GM18870 (cell line): ENCODE measurements at regions not wholly inside any gene's neighbourhood (a gene's known extent, or its start where the extent isn't known, plus 50 kb on each side); places are given as distances from the start of the nearest gene placed in this dataset.
"Not testable (repeated sequence)": the region's sequence is repeated elsewhere in the genome, so short reads cannot be mapped to it uniquely, and the experiment has no call there.

ENCODE experiments used
- ATAC-seq: cut with Tn5 transposase; IDR thresholded peaks from one replicate; pipeline ENCODE4 v1.9.1; 2021; ENCODE audit warnings: moderate library complexity; ENCODE audit not compliant: unreplicated experiment

DNA sequence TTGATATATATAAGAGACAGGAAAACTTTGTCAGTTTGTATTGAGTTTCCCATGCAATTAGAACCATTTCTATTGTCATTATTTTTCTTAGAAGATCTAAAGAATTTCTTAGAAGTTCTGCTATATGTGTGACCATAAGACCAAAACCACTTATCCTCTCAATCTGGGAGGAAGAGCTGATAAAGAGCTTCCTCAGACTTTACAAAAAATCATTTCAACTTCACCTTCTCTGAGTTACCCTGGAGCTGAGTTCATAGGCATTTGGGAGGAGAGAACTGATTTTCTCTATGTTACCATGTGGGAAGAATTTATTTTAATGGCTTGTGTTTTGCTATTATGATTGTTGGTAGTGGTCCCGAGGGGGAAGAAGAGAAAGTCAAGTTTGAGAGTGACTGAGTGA is 329.3 kb downstream of the GPD2 start:
- ATAC-seq: no peak

DNA sequence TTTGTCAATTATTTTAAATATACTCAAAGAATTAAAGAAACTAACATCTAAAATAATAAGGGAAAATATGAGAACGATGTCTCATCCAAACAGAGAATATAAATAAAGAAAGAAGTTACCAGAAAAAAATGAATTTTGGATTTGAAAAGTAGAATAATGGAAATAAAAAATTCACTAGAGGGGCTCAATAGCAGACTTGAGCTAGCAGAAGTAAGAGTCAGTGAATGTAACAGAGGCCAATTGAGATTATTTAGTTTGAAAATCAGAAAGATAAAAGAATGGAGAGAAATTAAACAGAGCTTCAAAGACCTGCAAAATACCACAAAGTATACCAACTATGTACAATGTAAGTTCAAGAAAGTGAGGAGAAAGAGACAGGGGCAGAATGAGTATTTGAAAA is 333.6 kb downstream of the GPD2 start:
- ATAC-seq: no peak

DNA sequence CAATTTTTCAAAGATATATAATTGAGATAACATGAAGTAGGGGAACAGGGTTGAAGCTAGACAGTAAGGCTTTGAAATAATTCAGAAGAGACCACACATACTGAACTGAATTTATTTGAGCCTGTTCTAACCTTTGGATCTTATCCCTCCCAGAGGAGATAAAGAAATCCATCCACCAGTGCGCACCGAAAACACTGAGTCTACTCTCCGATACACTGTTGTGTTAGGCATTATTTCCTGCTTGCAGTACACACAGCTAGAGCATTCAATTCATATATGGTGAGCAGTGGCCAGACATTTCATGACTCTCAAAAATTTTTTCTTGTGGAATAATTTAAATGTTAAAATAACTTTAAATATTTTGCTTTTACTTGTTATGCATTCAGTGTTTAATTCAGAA is 342.7 kb downstream of the GPD2 start:
- ATAC-seq: no peak

DNA sequence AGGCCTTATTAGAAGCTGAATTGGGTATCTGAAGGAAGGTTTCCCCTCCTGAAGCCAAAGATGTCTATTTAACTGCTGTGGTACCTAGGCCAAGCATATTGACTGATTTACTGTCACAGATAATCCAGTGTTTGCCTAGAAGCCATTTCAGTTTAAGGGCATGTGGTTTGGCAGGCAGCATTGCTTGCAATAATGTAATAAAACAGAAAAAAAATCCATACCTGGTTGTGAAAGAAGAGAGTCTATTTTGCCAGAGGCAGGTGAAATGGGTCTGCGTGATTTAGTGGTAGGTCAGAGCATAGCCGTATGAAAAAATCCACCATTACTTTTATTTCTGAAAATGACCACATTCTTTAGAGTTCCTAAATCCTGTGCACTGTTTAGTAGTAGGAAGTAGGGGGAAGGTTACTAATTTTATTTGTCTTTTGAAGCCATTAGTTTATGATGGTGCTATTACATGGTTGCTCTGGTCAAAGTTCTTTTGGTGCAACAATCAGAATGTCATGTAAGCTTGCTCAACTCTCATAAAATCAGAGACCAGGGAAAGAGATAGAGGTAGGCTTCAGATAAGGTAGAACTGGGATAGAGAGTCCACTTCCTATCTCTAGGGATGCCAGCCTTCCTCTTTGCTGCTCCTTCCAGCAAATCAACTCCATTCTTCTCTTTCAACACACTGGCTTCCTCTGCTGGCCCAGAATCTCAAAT is 343.4 kb downstream of the GPD2 start:
- ATAC-seq: no peak

DNA sequence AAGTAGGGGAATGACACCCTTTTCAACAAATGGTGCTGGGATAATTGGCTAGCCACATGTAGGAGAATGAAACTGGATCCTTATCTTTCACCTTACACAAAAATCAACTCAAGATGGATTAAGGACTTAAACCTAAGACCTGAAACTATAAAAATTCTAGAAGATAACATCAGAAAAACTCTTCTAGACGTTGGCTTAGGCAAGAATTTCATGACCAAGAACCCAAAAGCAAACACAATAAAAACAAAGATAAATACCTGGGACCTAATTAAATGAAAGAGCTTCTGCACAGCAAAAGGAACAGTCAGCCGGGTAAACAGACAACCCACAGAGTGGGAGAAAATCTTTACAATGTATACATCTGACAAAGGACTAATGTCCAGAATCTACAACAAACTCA is 345.5 kb downstream of the GPD2 start:
- not testable (repeated sequence) for ATAC-seq

DNA sequence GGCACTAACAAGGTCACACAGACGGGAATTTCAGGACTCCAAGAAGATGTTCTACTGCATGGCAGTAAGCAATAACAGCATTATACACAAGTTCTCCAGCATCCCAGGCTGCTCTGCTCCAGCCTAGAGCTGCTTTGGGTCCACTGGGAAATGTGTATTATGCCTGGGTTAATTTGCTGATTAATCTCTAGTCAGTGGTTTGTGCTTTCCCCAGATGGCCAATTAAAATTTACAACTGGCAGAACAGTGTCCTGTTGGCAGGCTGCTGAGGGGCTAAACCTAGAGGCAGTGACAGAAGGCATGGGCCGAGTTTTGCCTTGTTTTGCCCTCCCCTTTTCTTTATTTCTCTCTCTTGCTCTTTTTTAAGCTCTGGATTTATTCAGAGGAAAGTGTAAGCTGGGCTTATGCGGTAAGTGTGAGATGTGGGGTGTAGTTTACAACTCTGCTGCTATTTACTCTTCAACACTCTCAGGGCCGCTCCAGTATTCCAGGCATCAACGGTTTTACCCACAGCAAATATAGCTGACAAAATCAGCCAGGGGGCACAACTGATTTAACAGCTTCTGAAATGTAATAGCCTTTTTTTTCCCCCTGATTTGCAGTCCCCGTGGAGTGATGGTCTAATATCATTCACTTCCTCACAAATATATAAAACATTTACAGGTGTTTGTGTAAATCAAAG is 348.0 kb downstream of the GPD2 start:
- ATAC-seq: no peak

DNA sequence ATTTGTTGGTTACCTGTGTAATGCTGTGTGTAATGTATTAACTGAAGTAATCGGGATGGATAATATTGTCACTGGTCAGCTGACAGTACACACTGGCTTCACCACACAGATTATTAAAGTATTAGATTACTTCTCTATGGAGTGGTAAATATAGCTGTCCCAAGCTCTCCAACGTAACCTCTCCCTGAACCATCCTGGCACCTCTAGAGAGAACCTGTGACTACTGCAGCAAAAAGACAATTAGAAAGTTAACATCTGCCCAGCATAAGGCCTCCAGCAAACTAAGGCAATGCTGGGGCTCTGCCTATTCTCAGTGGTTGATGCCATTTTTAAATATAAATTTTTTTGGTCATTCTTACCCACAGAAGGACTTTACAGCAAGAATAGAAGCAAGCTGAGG is 351.3 kb downstream of the GPD2 start:
- ATAC-seq: no peak

DNA sequence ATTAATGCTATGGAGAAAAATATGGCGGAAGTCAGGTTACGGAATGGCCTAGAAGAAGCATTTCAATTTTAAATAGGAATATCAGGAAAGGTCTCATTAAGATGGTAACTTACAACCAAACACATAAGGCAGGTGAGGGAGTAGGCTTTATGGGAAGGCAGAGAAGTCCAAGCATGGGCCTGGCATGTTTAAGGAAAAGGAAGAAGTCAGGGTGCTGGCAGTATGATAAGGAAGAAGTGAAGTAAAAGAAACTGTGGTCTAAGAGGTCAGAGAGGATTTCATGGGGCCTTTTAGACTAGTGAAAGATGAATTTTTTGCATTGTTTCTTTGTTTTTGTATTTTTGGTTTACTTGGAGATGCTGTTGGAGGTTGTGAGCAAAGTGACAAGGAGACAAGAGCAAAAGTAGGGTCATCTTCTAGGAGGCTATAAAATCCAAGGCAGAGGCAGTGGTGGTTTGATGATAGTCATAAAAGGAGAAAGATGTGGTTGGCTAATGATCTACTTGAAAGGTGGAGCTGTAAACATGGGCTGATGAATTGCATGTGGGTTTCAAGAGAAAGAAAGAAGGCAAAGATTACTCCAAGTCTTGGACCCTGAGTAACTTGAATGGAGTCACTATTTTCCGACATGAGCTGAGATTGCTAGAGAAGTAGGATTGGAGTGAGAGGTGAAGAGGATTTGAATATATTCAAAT is 354.3 kb downstream of the GPD2 start:
- no peak for ATAC-seq

DNA sequence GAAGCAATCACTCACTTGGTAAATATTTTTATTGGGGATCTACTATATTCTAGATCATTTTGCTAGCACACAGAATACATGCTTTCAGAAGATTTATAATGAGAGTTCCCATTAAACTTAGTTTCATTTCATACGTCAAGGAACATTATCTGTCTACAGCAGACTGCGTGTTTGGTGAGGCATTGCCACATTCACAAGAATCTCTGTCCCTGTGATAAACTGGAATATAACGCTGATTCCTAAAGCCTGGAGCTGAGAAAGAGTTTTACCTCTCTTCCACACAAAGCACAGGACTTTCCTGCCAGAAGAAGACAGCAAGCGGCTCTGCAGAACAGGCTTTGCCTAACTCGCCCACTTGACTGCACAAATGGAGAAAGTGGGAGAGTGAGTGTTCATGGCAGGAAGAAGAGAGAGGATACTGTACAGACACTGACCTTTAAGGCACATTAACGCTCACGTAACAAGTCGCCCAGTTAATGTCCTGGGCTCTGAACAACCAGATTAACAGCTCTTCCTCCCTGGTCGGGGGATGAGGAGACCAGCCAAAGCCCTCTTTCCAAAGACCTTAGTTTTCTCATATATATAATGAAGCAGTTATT is 356.2 kb downstream of the GPD2 start:
- no peak for ATAC-seq

DNA sequence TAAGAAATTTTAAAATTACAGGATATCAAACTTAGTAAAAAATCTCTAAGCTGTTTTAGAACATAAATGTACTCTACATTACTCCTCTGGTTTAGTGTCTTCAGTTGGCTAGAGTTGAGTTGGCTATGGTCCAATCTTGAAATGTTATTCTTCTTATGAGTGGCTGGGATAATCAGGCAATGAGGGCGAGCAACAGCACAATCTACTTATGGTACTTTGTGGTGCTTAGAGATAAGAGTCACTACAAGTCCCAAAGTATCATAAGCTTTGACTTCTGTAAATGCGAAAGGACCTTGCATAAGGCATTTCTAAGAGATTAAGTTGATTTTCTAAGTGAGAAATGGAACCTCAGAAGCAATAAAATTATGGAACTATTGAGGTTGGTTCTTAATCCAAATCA is 361.7 kb downstream of the GPD2 start:
- ATAC-seq: no peak

DNA sequence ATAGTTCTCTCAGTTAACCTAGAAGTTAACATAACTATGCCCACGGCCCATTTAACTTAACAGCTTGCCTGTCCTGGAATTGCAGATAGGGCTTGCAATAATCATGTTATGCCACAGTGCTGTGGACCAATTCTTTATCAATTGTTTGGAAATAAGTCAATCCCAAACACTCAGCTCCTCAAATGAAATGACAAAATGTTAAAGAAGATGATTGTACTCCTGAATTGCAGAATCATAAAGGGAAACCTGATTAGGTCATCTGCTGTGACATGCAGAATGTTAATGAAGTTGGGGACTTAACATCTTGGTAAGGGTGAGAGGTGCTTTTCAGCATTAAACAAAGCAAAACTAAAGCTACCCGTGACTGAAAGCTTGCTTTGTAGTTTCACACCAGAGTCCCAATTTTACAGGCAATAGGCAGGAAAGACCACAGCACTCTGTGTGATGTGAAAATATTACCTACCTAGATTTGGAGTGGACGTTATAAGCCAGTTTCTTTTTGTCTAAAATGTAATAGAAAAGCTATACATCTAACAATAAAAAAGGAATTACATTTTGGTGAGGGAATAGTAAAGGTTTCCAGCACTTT is 364.0 kb downstream of the GPD2 start:
- no peak for ATAC-seq

DNA sequence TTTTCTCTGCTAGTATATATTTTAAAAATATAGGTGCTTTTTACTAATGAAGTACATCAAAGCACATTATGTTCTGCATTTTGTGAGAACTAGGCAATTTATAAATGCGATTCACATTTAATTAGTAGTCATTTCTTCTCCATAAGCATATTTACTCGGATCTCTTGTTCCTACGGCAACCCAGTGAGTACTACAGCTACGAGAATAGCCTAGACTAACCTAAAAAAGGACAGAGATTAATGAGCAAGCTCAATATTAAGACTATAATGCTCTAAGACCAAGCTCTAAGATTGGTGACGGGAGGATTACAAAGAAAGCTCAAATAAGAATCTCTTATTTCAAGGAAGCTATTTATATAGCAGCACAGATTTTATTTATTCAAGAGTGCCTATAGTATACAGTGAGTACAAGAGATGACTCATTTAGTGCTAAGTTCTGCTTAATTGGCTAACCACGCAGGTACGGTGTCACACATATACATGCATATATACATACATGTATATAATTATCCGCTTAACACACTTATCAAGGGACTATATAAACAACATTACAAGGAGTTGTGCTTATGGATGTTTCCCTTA is 364.7 kb downstream of the GPD2 start:
- ATAC-seq: no peak

DNA sequence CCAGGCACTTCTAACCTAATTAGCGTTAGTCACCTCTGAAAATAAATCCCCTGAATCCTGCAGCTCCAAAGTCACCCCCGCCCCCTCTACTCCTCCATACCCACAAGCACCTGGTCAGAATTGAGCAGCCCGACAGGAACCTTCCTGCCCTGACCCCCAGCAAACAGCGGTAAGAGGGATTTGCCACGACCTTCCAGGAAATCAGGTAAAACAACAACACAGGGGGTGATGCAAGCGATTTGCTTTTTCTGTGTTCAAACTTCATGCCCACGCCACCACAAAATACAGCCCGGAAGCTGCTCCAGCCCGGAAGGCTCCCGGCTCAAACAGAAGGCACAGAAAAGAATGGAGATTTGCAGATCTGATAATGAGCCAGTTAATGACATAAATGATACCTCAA is 367.1 kb downstream of the GPD2 start:
- ATAC-seq: no peak

DNA sequence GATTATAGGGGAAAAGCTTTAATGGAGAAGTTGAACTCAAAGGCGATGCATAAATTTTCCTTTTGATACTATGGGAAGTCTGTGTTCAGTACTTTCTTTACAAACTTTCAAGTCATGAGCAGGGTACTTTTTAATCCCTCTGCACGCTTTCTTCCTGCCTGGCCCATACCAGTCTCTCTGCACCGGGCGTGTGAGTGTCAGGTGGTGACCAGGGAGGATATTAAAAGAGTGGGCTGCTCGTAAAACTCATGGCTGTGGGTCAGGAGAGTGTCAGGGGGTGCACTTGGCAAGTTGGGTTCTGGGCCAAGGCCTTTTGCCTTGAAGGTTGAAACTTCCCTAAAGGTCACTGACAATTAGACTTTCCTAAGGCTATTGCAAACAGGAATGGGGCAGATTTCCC is 367.8 kb downstream of the GPD2 start:
- no peak for ATAC-seq

DNA sequence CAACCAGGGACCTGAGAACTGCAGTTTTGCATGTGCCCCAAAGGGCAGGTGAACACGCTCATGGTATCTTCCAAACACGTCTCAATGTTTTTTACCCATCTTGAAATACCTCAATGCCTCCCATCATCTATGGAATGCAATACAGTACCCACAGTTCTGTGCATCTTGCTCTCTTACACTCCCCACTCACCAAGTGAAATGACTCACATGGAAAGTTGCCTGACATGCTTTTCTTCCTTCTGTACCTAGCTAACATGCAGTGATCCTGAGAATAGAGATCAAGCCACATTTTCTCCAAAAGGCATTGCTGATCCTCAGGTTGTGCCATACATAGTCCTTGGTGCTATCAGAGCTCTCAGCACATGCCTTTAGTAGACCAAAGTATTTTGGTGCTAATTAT is 373.9 kb downstream of the GPD2 start:
- no peak for ATAC-seq

DNA sequence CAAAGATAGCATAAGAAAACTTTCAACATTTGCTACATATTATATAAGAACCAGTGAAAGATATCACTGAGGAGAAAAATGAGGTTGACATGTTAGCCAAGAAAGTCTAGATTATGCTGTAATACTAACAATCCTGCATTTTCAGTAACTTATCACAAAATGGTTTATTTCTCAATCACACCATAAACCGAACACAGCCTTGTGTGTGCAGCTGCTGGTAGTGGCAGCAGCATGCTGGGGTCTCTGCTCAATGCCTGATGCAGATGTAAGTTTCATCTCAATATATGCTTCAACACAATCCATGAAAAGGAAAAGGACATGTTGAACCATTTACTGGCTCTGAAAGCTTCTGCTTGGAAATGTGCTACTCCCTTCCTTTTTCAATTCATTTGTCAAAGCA is 376.3 kb downstream of the GPD2 start:
- no peak for ATAC-seq

DNA sequence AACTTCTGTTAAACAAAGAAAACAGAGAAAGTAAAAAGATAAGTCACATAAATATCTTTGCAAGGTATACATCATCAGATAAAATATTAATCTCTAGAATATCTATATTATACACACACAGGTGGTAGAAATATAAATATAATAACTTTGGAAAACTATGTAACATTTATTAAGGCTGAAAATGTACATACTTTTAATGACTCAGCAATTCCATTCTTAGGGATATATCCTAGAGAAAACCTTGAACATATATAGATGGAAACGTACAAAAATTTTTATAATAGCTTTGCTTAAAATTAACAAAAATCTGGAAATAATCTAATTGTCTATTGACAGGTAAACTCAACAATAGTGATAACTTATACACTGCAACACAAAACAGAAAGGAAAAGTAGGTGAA is 381.3 kb downstream of the GPD2 start:
- no peak for ATAC-seq

DNA sequence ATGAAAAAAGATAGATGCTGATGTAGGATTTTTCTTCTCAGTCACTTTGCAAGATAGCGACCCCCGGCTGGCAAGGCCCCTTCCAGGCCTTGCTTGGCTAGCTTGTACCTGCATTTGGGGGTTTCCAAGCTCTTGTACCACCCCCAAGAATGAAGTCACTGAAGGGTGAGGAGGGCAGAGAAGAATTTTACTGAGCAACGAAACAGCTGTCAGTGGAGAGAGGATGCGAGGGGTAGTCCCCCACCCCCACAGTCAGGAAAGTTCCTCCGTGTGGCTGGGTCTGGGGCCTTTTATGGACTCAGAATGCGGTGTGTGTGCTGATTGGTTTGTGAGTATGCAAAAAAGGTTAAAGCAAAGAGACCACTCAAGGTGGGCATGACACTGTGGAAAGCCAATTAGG is 382.0 kb downstream of the GPD2 start:
- ATAC-seq: no peak

DNA sequence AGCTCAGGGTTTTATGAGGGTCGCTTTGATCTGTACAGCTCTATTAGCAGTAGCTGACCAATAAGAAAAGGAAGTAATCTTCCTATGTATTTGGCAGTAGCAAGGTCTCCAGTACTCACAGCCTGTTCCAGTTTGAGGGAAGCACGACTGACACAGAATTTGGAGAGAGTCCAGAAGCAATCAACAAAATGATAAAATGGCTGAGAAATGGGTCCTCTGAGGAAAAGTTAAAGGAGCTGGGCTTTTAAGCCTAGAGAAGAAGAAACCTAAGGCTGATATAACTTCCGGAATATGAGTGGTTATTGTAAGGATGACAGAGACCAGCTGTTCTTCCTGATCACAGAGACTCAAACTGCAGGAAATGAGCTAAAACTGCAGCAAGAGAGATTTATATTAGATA is 382.8 kb downstream of the GPD2 start:
- ATAC-seq: no peak

DNA sequence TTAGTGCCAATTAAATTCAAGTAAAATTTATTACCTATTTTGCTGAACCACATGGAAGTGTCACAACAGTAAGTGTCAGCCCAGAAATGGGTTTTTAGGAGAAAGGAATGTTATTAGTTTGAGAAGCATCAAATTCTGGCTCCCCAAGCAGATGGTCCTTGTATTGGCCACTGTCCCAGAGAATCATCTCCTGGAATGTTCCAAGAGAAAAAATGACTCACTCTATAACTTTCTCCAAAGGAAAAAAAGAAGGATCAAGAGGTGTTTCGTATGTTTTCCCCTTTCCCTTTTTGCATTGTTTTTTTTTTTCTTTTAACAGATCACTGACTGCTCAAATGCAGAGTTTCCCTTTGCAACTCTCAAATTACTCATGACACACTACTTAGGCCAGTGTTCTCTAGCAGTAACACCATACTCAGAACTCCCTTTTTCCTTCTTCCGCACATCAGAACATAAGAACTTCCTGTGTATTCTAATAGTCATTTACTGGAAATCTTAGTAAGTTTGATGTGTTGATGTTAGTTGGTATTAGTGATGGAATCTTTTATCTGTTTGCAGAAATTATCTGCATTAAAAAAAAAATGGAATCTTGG is 390.3 kb downstream of the GPD2 start:
- no peak for ATAC-seq

DNA sequence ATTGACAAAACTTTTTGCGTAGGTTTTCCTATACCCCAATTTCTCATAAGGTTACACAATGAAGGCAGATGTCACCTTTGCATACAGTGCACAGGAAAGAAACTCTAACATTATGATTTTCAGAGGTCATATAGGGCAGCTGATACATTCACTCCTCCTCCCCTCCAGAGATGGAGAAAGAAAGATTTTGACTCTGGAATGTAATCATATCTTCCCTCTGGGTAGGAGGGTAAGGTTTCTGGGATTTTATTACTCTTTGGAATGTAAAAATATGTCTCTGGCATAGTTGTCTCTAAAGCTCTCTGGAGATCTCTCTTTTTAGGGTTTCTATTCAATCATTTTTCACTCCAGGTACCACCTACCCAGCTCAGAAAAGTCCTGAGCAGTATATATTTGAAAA is 398.3 kb downstream of the GPD2 start:
- ATAC-seq: no peak
